GM12878 (cell line): ENCODE measurements at regions not wholly inside any gene's neighbourhood (a gene's known extent, or its start where the extent isn't known, plus 50 kb on each side); places are given as distances from the start of the nearest gene placed in this dataset.

Experiments used
- ATAC-seq: fragments of 200-7000 bp; cut with Tn5 transposase; 3 replicates; pipeline ENCODE4 v1.9.1; 2020; ENCODE audit warnings: mild to moderate bottlenecking, moderate library complexity
- BruUV-seq: library from RNA; stranded (reverse); fragments of 400-500 nt; replicated peaks from 2 replicates; lab custom pipeline; 2021; lab: Mats Ljungman, UMichigan
- CTCF ChIA-PET: fragments of 300-600 bp; sonication (Branson Sonifier 250); formaldehyde crosslinking; extraction: SDS; loops from one replicate; lab custom pipeline; 2021; ENCODE audit warnings: inconsistent platforms; lab: Yijun Ruan, JAX
- POLR2A ChIA-PET: fragments of 350-600 bp; formaldehyde crosslinking; extraction: SDS; loops from one replicate; lab custom pipeline; 2021; ENCODE audit warnings: inconsistent platforms; lab: Charles Lee
- RAD21 ChIA-PET: fragments of 300-600 bp; sonication (Branson Sonifier 250); formaldehyde crosslinking; loops from one replicate; lab custom pipeline; 2023; ENCODE audit warnings: antibody characterized with exemption; ENCODE audit not compliant: unreplicated experiment; lab: Charles Lee
- SMC1A ChIA-PET: fragments of 300-600 bp; sonication (Branson Sonifier 250); formaldehyde crosslinking; loops from one replicate; lab custom pipeline; 2023; ENCODE audit not compliant: unreplicated experiment, uncharacterized antibody; lab: Charles Lee
- DNase-seq: peaks from one replicate; pipeline ENCODE4 v3.0.0-alpha.2; 2011; ENCODE audit warnings: low read depth, low spot score
- FAIRE-seq: peaks from 3 replicates; lab custom pipeline; 2011; peaks lifted over from hg19 to GRCh38; lab: Jason Lieb, UNC
- H2AFZ ChIP-seq: 2 replicates; pipeline ENCODE4 v1.6.0; 2011; ENCODE audit warnings: low read depth, low read length, control low read depth; ENCODE audit not compliant: control insufficient read depth
- H3K27ac ChIP-seq: 2 replicates; pipeline ENCODE4 v1.5.1; 2011; ENCODE audit warnings: control low read depth; ENCODE audit not compliant: control insufficient read depth, insufficient read depth
- H3K27me3 ChIP-seq, 2 experiments: replicated peaks in 1 of 2; 2 replicates each; pipeline versions ENCODE4 v1.6.0 to v1.6.1; 2011; ENCODE audit warnings: low read length in 1 of 2; ENCODE audit not compliant: control insufficient read depth in 2 of 2, insufficient read depth in 2 of 2
- H3K36me3 ChIP-seq, 2 experiments: 2 replicates each; pipeline ENCODE4 v1.5.1; 2011; ENCODE audit warnings: low read length in 1 of 2; ENCODE audit not compliant: control insufficient read depth in 2 of 2, insufficient read depth in 2 of 2
- H3K4me1 ChIP-seq: 2 replicates; pipeline ENCODE4 v1.6.1; 2011; ENCODE audit warnings: mild to moderate bottlenecking, low read length, moderate library complexity, mixed read lengths; ENCODE audit not compliant: control insufficient read depth, insufficient read depth
- H3K4me2 ChIP-seq: 2 replicates; pipeline ENCODE4 v1.6.0; 2011; ENCODE audit warnings: control low read depth; ENCODE audit not compliant: control insufficient read depth, insufficient read depth
- H3K4me3 ChIP-seq: fragments of 200-600 bp; sonication (generic); 2 replicates; pipeline ENCODE4 v1.5.1; 2016
- H3K79me2 ChIP-seq: 2 replicates; pipeline ENCODE4 v1.6.0; 2011; ENCODE audit warnings: low read length; ENCODE audit not compliant: control insufficient read depth, insufficient read depth
- H3K9ac ChIP-seq: 2 replicates; pipeline ENCODE4 v1.8.0; 2011; ENCODE audit warnings: low read length, control low read depth, mixed read lengths; ENCODE audit not compliant: control insufficient read depth, insufficient read depth
- H3K9me3 ChIP-seq: replicated peaks from 3 replicates; pipeline ENCODE4 v1.5.1; 2011; ENCODE audit warnings: mild to moderate bottlenecking, low read length; ENCODE audit not compliant: control insufficient read depth, insufficient read depth
- H4K20me1 ChIP-seq: 2 replicates; pipeline ENCODE4 v1.6.0; 2011; ENCODE audit not compliant: control insufficient read depth, insufficient read depth
- BHLHE40 ChIP-seq, 2 experiments: fragments of 450-650 bp in 1 of 2; IDR thresholded peaks; 2 replicates each; pipeline ENCODE4 v1.6.1; 2011 to 2017; ENCODE audit warnings: low read depth in 2 of 2, borderline replicate concordance in 1 of 2, improper control_type of control experiment in 1 of 2, low read length in 1 of 2, mild to moderate bottlenecking in 1 of 2
- KLF5 ChIP-seq: fragments of 450-650 bp; IDR thresholded peaks from 2 replicates; pipeline ENCODE4 v1.6.1; 2014; ENCODE audit warnings: mild to moderate bottlenecking; ENCODE audit not compliant: partially characterized antibody
- WGBS: methylation state at CpG from one replicate; pipeline ENCODE4 v1.1.6; 2016; ENCODE audit warnings: low lambda C conversion rate; ENCODE audit not compliant: insufficient replicate concordance, insufficient coverage; ENCODE audit errors: missing lambda C conversion rate; 5-methylcytosine and 5-hydroxymethylcytosine counted together
- in situ Hi-C: fragments of 300-500 bp; cut with MboI; formaldehyde crosslinking; loops from 9 replicates; pipeline ENCODE4 v1.14.3; 2018; ENCODE audit warnings: mixed read lengths
- intact Hi-C: fragments of 100-400 bp; cut with micrococcal nuclease; formaldehyde crosslinking; loops from one replicate; pipeline ENCODE4 v1.14.2; 2022; ENCODE audit not compliant: unreplicated experiment
- TF ChIP-seq, protein P1 (sequence below): fragments of 150-350 bp; IDR thresholded peaks from 2 replicates; pipeline ENCODE4 v1.6.1; 2014; ENCODE audit warnings: mild to moderate bottlenecking, low read depth, low read length

DNA sequence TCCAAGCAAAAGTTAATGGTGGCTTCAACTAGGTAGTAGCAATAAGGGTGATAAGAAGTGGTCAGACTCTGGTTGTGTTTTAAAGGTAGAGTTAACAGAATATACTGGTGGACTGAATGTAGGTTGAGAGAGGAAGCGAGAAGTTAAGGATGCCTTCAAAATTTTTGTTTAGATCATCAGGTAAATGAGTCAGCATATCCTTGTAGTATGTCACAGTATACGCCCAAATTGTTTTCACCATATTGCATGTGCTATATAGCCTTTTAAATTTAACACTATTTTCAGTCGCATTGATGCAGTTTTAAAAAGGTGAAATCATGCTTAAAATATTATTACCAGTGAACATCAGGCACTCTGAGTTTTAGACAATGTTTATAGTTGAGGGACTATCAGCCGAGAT lies 74.6 kb downstream of the RBM11 start (continued):
- no peak for TF ChIP-seq BHLHE40 (IDR thresholded peaks at IDR 0.05; ENCODE audit: borderline replicate concordance in 1 of 2, low read depth in 2 of 2, low read length in 1 of 2)

DNA sequence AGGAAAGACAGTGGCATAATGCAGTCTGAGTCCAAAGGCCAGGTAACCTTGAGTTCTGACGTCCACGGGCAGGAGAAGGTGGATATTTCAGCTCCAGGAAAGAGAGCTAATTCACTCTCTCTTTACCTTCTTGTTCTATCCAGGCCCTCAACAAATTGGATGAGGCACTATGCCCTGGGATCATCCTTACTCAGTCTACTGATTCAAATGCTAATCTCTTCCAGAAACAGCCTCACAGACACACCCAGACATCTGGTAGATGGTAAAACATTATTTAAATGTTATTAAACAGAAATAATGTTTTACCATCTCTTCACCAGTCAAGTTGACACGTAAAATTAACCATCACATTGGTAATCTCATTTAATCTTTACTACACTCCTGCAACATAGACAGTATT lies 73.0 kb downstream of the RBM11 start:
- Histone ChIP-seq H3K27me3 (0 out of 4 replicates have a peak, but pooled peaks cover 0 to 2% of the 10 kb centered on the region in 2 experiments), H3K4me2 (no peak overlapping the region), H3K36me3 (no peaks in the 10 kb centered on the region), H3K4me1 (no peaks in the 10 kb centered on the region), H4K20me1 (no peaks in the 10 kb centered on the region), H3K9ac (no peak overlapping the region), H3K4me3 (no peak overlapping the region), H3K9me3 (no peaks in the 10 kb centered on the region), H3K27ac (no peak overlapping the region), H3K79me2 (no peaks in the 10 kb centered on the region), H2AFZ (no peak overlapping the region)
- in situ Hi-C loops (loop anchor here (5.0 kb wide), 1 partner anchor 48 kb away; no protein-coding TSS in a partner anchor), intact Hi-C loops (loop anchor here (10.0 kb wide), 1 partner anchor 1176 kb away; no protein-coding TSS in a partner anchor)
- ChIA-PET POLR2A (no interaction called here), SMC1A (no interaction called here), RAD21 (no interaction called here), CTCF (no interaction called here)
- 43% methylated on average over 3 of the region's 3 CpGs for WGBS
- no peak for ATAC-seq
- FAIRE-seq: no peak
- no peak for TF ChIP-seq KLF5
- TF ChIP-seq, protein P1, sequence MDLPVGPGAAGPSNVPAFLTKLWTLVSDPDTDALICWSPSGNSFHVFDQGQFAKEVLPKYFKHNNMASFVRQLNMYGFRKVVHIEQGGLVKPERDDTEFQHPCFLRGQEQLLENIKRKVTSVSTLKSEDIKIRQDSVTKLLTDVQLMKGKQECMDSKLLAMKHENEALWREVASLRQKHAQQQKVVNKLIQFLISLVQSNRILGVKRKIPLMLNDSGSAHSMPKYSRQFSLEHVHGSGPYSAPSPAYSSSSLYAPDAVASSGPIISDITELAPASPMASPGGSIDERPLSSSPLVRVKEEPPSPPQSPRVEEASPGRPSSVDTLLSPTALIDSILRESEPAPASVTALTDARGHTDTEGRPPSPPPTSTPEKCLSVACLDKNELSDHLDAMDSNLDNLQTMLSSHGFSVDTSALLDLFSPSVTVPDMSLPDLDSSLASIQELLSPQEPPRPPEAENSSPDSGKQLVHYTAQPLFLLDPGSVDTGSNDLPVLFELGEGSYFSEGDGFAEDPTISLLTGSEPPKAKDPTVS: no peak
- no peak for DNase-seq
- no TSS peak for BruUV-seq
